HG02642 (cell line): ENCODE measurements at regions not wholly inside any gene's neighbourhood (a gene's known extent, or its start where the extent isn't known, plus 50 kb on each side); places are given as distances from the start of the nearest gene placed in this dataset.
"Not testable (repeated sequence)": the region's sequence is repeated elsewhere in the genome, so short reads cannot be mapped to it uniquely, and the experiment has no call there.

Source experiments
- ATAC-seq: cut with Tn5 transposase; IDR thresholded peaks from one replicate; pipeline ENCODE4 v1.9.1; 2021; ENCODE audit warnings: mild to moderate bottlenecking; ENCODE audit not compliant: unreplicated experiment, poor library complexity

DNA sequence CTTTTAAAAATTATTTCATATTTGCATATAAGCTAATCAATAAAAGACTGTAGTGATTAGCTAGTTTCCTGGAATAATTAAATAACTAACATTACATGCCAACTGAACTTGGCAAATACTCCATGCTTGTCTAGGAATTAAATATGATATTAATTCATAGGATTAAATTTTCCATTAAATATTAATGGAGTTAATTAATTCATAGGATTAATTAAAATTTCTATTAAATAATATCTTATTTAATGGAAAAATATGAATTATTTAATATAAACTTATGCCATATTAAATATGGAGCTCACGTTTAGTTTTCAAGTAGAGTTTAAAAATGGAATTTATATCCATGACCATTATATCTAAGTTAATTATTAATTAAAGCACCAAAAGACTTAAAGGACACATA, 517.8 kb upstream of the DAB2 start:
- ATAC-seq, result no peak

DNA sequence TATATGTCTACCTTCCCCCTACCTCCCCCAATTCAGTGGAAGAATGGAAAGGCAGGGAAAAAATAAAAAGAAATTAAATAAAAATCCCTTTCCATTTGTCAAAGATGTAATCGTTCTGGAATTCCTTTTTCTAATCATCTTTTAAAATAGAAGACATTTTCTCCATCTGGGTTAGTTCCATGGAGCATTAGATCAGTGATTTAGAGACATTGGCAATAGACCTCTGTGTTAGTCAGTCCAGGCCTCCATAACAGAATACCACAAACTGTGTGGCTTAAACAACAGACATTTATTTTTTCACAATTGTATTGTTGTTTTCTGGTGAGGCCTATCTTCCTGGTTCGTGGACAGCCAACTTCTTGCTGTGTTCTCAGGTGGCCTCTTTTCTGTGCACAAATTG, 516.6 kb upstream of the DAB2 start:
- ATAC-seq, result no peak

DNA sequence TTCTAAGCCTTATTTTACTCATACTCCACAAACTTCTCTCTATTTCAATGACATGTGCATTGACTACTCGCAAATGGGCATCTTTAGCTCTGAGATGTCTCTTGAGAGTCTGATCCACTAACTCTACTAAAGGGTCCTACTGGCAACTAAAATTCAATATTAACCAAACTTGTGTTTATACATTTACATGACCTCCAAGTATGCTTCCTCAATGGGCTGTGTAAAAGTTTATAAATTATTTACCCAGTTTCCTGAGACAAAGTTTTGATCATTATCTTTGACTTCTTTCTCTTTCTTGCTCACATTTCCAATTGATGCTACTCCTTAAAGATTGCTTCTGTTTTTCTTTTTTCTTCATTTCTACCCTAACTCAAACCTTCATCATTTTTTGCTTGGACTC, 510.1 kb upstream of the DAB2 start:
- no peak for ATAC-seq

DNA sequence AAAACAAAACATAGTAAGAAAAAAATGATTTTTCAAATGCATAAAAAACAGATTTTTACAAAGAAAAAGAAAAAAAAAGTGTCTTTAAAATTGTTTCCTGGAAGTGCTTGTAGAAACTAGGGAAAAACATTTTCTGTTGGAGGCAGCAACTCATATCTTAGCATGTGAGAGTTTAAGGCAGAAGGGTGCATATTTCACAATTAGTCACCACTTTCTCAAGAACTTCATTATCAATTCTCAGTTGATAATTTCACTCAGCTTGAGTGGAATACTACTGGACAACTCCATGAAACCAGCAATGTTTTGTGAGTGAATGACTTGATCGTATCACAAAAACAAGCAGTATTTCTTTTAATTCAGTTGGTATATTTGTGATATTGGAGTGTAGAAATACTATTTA, 508.3 kb upstream of the DAB2 start:
- no peak for ATAC-seq

DNA sequence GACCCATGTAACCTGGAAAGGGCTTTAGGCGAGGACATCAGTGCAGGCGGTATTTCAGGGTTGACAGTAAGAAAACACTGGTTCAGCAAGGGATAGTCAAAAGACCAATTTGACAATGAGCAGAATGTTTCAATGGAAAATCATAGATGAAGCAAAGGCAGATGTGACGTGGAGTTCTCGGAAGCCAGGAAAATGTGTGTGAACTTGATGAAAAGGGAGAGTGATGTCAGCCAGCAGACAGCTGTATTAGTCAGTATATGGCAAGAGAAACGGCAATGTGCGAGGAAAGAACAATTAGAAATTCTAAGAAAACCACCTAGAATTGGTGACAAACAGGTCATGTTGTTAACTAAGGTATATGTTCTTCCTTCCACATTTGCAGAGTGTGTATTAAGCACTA, 503.9 kb upstream of the DAB2 start:
- ATAC-seq, result no peak

DNA sequence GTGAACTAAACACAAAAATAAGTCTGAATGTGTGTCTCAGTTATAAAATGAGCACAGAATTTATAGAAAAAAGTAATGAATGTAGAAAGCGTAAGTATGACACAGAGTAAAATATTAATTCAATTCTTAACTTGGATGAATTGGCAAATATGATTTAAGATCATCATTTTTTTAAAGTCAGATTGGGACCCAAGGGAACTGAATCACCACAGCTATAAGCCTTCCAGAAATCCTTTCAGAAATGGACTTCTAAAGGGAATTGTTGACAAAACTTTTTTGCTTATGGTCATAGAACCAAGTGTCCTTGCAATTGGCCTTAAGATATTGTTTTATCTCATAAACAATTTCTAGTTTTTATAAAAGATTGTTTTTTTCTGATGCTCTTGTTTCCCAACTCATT, 495.1 kb upstream of the DAB2 start:
- ATAC-seq, result no peak

DNA sequence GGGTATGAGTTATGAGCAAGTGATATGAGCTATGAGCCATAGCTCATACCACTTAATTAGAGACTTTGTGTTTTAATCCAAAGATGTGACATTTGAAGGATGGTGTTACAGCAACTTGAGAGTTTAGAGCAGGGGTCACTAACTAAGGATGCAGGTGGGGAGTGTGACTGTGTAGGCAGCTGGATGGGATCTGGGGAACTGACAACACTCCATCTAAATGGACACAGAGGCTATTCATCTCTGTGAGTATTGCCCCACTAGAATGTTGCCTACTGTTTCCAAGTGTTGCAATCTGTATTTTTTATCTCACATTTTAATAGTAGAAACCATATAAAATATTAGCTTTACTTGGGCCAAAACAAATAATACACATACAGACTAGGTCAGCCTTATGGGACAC, 488.1 kb upstream of the DAB2 start:
- ATAC-seq, result no peak

DNA sequence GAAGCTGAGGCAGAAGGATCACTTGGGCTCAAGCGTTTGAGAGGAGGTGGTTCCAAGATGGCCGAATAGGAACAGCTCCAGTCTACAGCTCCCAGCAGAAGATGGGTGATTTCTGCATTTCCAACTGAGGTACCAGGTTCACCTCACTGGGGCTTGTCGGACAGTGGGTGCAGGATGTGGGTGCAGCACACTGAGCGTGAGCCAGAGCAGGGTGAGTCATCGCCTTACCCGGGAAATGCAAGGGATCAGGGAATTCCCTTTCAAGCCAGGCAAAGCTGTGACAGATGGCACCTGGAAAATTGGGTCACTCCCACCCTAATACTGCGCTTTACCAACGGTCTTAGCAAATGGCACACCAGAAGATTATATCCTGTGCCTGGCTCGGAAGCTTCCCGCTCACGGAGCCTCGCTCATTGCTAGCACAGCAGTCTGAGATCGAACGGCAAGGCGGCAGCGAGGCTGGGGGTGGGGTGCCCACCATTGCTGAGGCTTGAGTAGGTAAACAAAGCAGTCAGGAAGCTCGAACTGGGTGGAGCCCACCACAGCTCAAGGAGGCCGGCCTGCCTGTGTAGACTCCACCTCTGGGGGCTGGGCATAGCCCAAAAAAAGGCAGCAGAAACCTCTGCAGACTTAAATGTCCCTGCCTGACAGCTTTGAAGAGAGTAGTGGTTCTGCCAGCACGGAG, 482.6 kb upstream of the DAB2 start:
- ATAC-seq, result not testable (repeated sequence)

DNA sequence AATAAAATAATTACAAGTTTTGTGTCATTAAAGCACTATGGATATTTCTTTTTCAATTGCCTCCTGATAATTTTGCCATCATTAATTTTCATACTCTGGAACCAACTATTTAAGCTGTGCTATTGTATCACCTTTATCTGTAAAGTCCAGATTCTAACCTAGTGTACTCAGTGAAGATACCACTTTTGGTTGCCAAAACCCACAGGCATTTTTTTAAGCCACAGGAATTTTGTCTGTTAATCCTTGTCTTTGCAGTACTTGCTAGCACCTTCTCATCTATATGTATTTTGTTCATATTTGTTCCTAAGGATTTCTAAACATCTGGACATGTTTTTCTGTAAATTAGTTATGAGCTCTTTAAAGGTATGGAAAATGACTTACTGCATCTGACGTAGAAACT, 481.4 kb upstream of the DAB2 start:
- no peak for ATAC-seq

DNA sequence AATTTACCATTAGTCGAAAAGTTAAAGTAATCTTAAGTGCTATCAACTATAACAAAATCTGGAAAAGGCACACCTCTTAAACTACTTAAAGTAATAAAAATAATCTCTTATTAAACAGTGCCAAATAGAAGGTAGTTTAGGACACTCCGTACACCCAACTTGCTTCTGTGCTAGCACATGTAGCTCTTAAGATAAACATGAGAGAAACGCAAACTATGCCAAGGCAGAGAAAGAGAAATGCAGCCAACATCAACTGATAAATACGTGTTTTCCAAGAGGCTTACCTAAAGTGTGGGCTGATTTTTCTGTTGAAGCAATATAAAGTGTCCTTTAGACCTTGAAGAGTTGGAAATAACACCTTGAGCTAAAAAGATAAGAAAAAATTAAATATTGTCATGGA, 480.6 kb upstream of the DAB2 start:
- no peak for ATAC-seq

DNA sequence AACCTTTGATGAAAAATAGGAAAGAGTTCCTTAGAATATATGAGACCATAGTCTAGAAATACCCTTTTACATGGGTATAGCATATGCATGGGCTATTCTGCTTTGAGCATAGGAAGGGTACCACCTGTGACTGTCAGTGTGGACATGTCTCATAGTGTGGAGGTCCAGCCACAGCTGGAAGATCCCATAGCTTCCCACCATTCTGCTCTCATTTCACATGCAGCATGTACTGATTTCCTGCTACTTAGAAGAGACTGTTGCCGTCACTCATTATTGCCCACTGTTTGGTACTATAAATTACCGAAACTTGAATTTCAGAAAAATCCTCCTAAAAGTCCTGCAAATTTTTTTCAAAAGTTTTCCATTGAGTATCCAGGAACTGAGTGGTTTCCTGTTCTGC, 477.8 kb upstream of the DAB2 start:
- ATAC-seq, result no peak

DNA sequence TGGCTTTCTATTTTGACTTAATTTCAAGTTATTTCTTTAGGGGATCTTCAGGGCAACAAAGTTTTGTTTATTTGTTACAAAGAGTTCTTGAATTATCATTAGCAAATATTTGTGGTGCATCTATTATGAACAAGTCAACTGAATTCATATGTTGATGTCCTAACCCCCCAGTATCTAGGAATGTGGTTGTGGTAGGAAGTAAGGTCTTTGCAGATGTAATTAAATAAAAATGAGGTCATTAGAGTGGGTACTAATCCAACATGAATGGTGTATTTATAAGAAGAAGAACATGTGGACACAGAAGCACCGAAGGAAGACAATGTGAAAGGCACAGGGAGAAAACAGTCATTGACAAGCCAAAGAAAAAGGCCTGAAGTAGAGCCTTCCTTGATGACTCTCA, 474.0 kb upstream of the DAB2 start:
- ATAC-seq, result no peak

DNA sequence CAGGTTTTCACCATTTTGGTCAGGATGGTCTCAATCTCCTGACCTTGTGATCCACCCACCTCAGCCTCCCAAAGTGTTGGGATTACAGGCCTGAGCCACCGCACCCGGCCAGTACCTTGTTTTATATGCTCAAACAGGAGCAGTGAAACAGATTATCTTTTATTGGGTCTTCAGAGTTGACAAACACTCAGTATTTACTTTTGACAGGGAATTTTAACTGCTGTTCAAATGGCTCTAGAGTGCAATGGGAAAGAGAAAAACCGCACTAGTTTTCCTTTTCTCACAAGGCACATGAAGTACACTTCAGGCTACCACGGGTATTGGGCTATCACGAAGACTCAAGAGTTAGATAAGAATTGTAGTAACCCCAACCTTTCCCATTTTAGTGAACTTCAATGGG, 471.9 kb upstream of the DAB2 start:
- no peak for ATAC-seq

DNA sequence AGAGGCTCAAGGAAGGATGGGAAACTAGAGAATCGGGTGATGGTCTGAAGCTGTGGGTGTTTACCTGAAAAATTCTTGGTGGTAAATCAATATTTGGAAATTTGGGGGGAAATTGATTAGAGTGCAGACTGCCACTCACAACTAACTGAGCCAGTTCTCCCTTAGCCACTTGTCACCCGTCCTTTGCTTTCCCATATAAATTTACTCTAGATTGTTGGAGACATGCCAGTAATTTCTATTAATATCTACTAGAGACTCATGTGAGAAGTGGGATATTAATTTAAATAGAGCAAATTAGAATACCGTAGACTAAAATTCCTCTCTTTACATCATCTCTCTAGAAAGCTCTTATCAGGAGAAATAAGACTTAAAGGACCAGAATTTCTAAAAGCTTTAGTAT, 471.3 kb upstream of the DAB2 start:
- no peak for ATAC-seq

DNA sequence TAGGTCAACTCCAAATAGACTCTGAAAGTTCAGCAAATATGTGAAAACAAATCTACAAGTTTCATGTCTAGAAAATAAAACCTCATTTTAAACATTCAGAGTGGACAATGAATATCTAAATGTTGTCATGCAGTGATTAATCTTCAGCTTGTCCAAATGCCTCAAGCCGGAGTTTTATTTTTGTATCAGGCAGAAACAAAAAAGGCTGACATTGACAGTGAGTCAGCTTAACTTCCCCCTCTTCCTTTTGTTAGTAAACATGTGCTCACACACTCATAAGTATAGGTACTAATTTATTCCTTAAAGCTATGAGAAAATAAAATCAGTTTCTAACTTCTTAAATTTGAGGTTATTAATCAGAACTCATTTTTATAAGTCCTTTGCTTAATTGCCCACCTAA, 467.9 kb upstream of the DAB2 start:
- no peak for ATAC-seq

DNA sequence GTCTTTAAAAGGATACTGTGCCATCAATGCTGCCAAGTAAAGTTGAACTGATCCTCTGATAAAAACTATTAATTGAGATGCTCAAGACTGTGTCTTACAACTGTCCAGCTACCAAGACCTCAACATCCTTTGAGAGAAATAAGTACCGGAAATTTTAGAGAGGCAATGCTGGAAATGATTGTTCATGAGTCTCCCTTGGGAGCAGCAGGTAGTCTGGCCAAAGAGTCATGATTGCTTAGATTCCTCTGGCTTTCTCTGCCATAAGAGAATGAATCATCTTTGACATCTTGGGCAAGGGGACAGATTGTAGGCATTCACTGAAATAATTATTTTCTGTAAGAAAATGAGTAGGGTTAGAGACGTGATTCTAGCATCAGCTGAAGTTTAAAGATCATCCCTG, 466.6 kb upstream of the DAB2 start:
- ATAC-seq, result no peak

DNA sequence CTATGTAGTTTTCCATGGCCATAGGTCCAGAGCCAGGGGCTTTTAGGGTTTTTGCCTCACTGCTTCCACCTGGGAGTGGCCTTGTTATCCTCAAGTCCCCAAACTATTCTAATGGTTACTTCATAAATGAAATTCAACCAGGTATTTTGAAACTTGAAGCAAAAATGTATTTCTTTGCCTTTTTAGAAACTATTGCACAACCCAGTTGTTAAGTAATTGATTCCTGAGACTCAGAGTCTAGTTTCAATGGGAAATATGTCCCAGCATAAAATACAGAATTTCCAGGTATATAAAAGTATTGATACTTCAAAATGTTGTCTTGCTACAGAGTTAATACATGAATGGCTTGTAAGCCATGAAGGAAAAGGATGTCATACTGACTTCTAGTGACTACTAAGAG, 456.2 kb upstream of the DAB2 start:
- ATAC-seq, result no peak

DNA sequence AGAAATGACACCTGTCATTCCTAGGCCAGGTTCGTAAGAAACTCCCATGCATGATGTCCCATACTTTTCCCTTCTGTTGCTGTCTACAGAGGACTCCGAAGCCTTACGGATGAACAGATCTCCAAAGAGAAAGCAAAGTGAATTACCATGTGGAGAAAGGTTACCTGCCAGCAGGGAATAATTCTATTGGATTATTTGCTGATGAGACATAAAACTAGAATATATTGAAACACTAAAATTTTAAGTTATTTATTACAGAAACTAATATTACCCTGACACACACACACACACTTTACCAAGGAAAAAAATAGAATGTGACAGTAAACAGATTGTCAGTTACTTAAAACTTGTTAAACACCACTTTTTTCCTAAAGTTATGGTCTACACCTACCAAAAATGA, 452.7 kb upstream of the DAB2 start:
- ATAC-seq, result no peak

DNA sequence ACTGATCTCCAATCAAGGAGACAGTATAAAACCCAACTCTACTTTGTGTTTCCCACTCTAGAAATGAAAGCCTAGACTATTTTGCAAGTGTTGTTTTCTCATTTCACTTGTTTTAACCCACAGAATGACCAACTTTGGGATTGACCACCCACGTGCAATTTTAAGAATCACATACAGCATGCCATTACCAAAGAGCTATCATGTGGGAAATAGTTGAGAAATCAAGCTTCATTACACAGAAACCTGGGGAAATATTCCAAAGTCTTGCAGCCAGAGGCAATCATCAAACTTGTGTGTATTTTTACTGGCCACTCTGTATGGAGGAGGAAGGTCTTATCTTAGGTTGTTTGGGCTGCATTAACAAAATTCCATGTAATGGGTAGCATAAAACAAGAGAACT, 451.4 kb upstream of the DAB2 start:
- no peak for ATAC-seq

DNA sequence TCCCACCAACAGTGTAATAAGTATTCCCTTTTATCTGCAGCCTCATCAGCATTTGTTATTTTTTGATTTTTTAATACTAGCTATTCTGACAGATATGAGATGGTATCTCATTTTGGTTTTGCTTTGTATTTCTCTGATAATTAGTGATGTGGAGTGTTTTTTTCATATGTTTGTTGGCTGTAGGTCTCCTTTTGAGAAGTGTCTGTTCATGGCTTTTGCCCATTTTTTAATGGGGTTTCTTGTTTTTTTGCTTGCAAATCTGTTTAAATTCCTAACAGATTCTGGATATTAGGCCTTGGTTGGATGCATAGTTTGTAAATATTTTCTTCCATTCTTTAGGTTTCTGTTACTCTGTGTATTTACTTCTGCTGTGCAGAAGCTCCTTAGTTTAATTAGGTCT, 445.4 kb upstream of the DAB2 start:
- no peak for ATAC-seq

DNA sequence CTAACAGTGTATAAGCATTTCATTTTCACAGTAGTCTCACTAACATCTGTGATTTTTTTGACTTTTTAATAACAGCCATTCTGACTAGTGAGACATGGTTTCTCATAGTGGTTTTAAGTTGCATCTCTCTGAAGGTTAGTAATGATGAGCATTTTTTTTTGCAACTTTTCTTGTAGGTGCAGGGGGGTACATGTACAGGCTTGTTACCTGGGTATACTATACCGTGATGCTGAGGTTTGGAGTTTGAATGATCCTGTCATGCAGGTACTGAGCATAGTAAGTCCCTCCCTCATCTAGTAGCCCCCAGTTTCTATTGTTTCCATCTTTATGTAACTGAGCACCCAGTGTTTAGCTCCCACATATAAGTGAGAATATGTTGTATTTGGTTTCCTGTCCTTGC, 444.6 kb upstream of the DAB2 start:
- ATAC-seq, result no peak

DNA sequence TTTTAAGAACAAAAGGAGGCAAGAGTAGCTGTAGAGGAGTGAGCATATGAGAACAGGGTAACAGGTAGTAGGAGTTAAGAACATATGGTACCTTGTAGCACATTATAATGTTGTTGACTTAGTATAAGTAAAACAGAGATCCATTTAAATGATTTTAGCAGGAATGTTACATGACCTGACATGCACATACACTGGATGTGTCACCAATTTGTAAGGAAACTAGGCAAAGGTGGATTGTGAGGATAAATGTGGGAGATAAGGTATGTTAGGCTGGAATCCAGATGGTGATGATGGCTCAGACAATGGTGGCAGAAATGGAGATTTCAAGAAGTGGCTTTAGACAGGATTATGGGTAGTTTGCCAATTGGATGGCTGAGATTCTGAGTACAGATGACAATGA, 443.1 kb upstream of the DAB2 start:
- ATAC-seq, result no peak

DNA sequence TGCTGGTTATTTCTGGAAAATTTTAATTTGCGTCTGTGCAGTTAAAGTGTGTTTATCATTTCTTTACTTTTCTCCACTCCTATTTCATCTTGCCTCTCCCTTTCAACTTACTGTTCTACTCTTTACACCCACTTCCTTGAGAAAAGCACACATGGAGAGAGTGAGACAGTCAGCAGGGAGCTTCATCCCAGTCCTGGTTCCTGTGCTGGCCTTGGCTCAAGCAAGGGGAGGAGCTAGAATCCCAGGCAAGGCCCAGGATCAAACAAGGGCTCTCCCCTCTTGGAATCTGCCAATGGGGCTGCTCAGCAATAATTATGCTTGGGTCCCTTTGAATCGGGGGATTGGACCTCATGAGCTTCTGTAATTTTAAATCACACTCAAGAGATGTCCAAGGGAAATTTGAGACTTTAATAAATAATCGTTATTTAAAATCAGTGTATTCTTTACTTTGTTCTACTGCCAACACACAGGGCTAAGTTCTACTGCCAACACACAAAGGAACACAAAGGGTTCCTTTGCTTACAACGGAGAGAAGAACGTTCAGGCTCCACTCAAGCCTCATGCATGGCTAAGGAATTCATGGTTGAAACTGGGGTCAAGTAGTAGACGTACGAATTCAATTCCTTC, 439.3 kb upstream of the DAB2 start:
- ATAC-seq, result no peak
